Hypothalamus (tissue), 51 donors: ENCODE measurements at regions not wholly inside any gene's neighbourhood (a gene's known extent, or its start where the extent isn't known, plus 50 kb on each side); places are given as distances from the start of the nearest gene placed in this dataset.

Source experiments
- DNase-seq, 51 donors: peaks; one replicate each; lab custom pipeline; 2025; lab: John Stamatoyannopoulos, UW

GRCh38 chr2:226623587-226624368 lies 175.8 kb downstream of the IRS1 start:
- DNase-seq: no peak

GRCh38 chr2:226622484-226622883 lies 177.1 kb downstream of the IRS1 start:
- DNase-seq: no peak

GRCh38 chr2:226620176-226620575 lies 179.4 kb downstream of the IRS1 start:
- DNase-seq: no peak

GRCh38 chr2:226619707-226620106 lies 179.9 kb downstream of the IRS1 start:
- DNase-seq: no peak

- DNase-seq: no peak
Observed at GRCh38 chr2:226618875-226619605, 180.6 kb downstream of the IRS1 start.

- no peak for DNase-seq
Observed at GRCh38 chr2:226618544-226618874, 181.1 kb downstream of the IRS1 start.

- no peak for DNase-seq
Observed at GRCh38 chr2:226615891-226616290, 183.7 kb downstream of the IRS1 start.

- DNase-seq: no peak
Observed at GRCh38 chr2:226611944-226612318, 187.7 kb downstream of the IRS1 start.

GRCh38 chr2:226611196-226611943 lies 188.2 kb downstream of the IRS1 start:
- DNase-seq: no peak

GRCh38 chr2:226609366-226609765 lies 190.3 kb downstream of the IRS1 start:
- DNase-seq: no peak

GRCh38 chr2:226608451-226608850 lies 191.2 kb downstream of the IRS1 start:
- DNase-seq: no peak

- DNase-seq: no peak
Observed at GRCh38 chr2:226607379-226607778, 192.2 kb downstream of the IRS1 start.

- DNase-seq: no peak
Observed at GRCh38 chr2:226605642-226606041, 194.0 kb downstream of the IRS1 start.

- DNase-seq: no peak
Observed at GRCh38 chr2:226603606-226604005, 196.0 kb downstream of the IRS1 start.

GRCh38 chr2:226601881-226602662 lies 197.5 kb downstream of the IRS1 start:
- no peak for DNase-seq

- no peak for DNase-seq
Observed at GRCh38 chr2:226600802-226601201, 198.8 kb downstream of the IRS1 start.

- no peak for DNase-seq
Observed at GRCh38 chr2:226600184-226600583, 199.4 kb downstream of the IRS1 start.

GRCh38 chr2:226589043-226589442 lies 210.6 kb downstream of the IRS1 start:
- no peak for DNase-seq

- DNase-seq: no peak
Observed at GRCh38 chr2:226585130-226585561, 214.5 kb downstream of the IRS1 start.

- DNase-seq: no peak
Observed at GRCh38 chr2:226584518-226585055, 215.0 kb downstream of the IRS1 start.

GRCh38 chr2:226583715-226584114 lies 215.9 kb downstream of the IRS1 start:
- no peak for DNase-seq
